Psoas muscle (tissue), 7 donors: ENCODE measurements at regions not wholly inside any gene's neighbourhood (a gene's known extent, or its start where the extent isn't known, plus 50 kb on each side); places are given as distances from the start of the nearest gene placed in this dataset.

Source experiments
- ATAC-seq, 4 donors: fragments of 200-7000 bp; cut with Tn5 transposase; one replicate each; pipeline ENCODE4 v1.9.1; 2020; ENCODE audit warnings: moderate library complexity in 3 of 4, mild to moderate bottlenecking in 2 of 4
- DNase-seq, 2 donors: peaks; one replicate each; pipeline ENCODE4 v3.0.0-alpha.2; 2020
- H3K27ac ChIP-seq: fragments of 200-600 bp; one replicate; pipeline ENCODE4 v1.8.0; 2022
- H3K27me3 ChIP-seq, 3 donors: fragments of 200-600 bp in 1 of 3; one replicate each; pipeline versions ENCODE4 v1.6.1 to v1.8.0; 2013 to 2022; ENCODE audit warnings: low read length in 2 of 3, mild to moderate bottlenecking in 2 of 3, moderate library complexity in 1 of 3; ENCODE audit not compliant: insufficient read depth in 3 of 3
- H3K36me3 ChIP-seq, 2 donors: fragments of 200-600 bp in 1 of 2; one replicate each; pipeline versions ENCODE4 v1.6.1 to v1.8.0; 2013 to 2022; ENCODE audit warnings: low read depth in 1 of 2, mild to moderate bottlenecking in 1 of 2, moderate library complexity in 1 of 2; ENCODE audit not compliant: insufficient read depth in 1 of 2
- H3K4me1 ChIP-seq: fragments of 200-600 bp; one replicate; pipeline ENCODE4 v1.8.0; 2022
- H3K4me3 ChIP-seq: fragments of 200-600 bp; one replicate; pipeline ENCODE4 v1.8.0; 2022; ENCODE audit warnings: mild to moderate bottlenecking
- H3K9me3 ChIP-seq: fragments of 200-600 bp; one replicate; pipeline ENCODE4 v1.8.0; 2022
- CTCF ChIP-seq: fragments of 200-600 bp; IDR thresholded peaks from one replicate; pipeline ENCODE4 v1.8.0; 2022; ENCODE audit warnings: antibody characterized with exemption
- WGBS, 3 donors: extraction: QIAGEN DNeasy Blood & Tissue Kit; methylation state at CpG; one replicate each; pipeline versions ENCODE4 v1.1.6 to v1.1.7; 2013; 5-methylcytosine and 5-hydroxymethylcytosine counted together
- intact Hi-C, 2 donors: fragments of 100-400 bp; cut with DNase I; formaldehyde crosslinking; loops; one replicate each; pipeline versions ENCODE4 v1.11.0 to v1.14.2; 2022
- donor health status: healthy with polysubstance abuse.
- donor health status: DM: no; HTN: no; CAD: no; lungs with moderate emphysema.
- donor health status: Bipolar disorder and iron deficiency.
- donor health status: healthy.
- donor health status: DM: yes; HTN: yes; CAD: no.
- donor health status: DM: no; HTN: no; CAD: no.
- donor health status: DM: yes; HTN: yes; CAD: no.

- H3K36me3 ChIP-seq = no peaks in the 10 kb centered on the region
- H3K27me3 ChIP-seq = no peaks in the 10 kb centered on the region
- ATAC-seq (no peak), DNase-seq (no peak)
- no peak for TF ChIP-seq CTCF
- H3K9me3 ChIP-seq = no peaks in the 10 kb centered on the region
- intact Hi-C loops = no loop called here
- H3K4me1 ChIP-seq = no peaks in the 10 kb centered on the region
- H3K27ac ChIP-seq = no peak overlapping the region
- H3K4me3 ChIP-seq = no peak overlapping the region
- WGBS, 3 donors = 0 to 5% (median 3%) methylated on average over 1 of the region's 1 CpG
Measured at GRCh38 chr2:225274751-225275150, 124.8 kb upstream of the NYAP2 start.

- H3K4me1 ChIP-seq = no peaks in the 10 kb centered on the region
- ATAC-seq (peak in 1 of 4 donors; percentile 40), DNase-seq (no peak)
- H3K4me3 ChIP-seq = no peak overlapping the region
- intact Hi-C loops = no loop called here
- TF ChIP-seq CTCF = no peak
- H3K27ac ChIP-seq = no peak overlapping the region
- H3K36me3 ChIP-seq = no peaks in the 10 kb centered on the region
- H3K9me3 ChIP-seq = no peaks in the 10 kb centered on the region
- no peaks in the 10 kb centered on the region for H3K27me3 ChIP-seq
Measured at GRCh38 chr2:225272173-225272572, 127.3 kb upstream of the NYAP2 start.

- Histone ChIP-seq H3K27me3 (no peaks in the 10 kb centered on the region), H3K4me3 (no peak overlapping the region), H3K9me3 (no peaks in the 10 kb centered on the region), H3K4me1 (no peaks in the 10 kb centered on the region), H3K27ac (no peak overlapping the region), H3K36me3 (no peaks in the 10 kb centered on the region)
- WGBS, 3 donors = 5 to 20% (median 16%) methylated on average over 2 of the region's 2 CpGs
- no peak for DNase-seq
- peak in 3 of 4 donors; percentile 65 to 91 (median 86) for ATAC-seq
- intact Hi-C loops = no loop called here
- TF ChIP-seq CTCF = no peak
Measured at GRCh38 chr2:225270861-225271260, 128.6 kb upstream of the NYAP2 start.

GRCh38 chr2:225270053-225270452 lies 129.5 kb upstream of the NYAP2 start:
- Histone ChIP-seq H3K4me3 (no peak overlapping the region), H3K27me3 (no peaks in the 10 kb centered on the region), H3K36me3 (no peaks in the 10 kb centered on the region), H3K27ac (no peak overlapping the region), H3K4me1 (no peaks in the 10 kb centered on the region), H3K9me3 (no peaks in the 10 kb centered on the region)
- DNase-seq = no peak
- no peak for ATAC-seq
- intact Hi-C loops = no loop called here
- no peak for TF ChIP-seq CTCF

DNA sequence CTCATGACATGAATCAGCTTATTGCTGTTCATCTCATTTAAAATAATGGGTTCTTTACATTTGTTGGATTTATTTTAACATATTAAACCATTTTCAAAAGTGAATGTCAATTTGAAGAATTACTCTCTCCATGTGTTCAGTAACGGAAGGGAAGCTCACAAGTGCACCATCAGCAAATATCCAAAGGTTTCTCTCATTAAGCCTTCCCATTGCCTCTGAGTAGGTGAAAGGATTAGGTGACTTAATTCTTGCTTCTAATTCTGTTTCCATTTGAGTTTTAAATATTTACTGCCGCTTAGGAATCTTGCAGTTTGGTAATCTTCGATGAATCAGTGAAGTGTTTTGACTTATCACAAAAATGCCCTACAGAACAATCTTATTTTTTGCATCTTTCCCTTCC lies 145.1 kb upstream of the NYAP2 start:
- WGBS, 3 donors = 71 to 82% (median 72%) methylated on average over 3 of the region's 3 CpGs
- ATAC-seq = no peak
- H3K27me3 ChIP-seq = no peaks in the 10 kb centered on the region
- no peaks in the 10 kb centered on the region for H3K36me3 ChIP-seq
- no peaks in the 10 kb centered on the region for H3K4me1 ChIP-seq
- peaks cover 3% of the 10 kb centered on the region for H3K9me3 ChIP-seq
- H3K4me3 ChIP-seq = no peak overlapping the region
- TF ChIP-seq CTCF = no peak
- intact Hi-C loops = no loop called here
- H3K27ac ChIP-seq = no peak overlapping the region
- DNase-seq = no peak
